HG03159 (cell line): ENCODE measurements at regions not wholly inside any gene's neighbourhood (a gene's known extent, or its start where the extent isn't known, plus 50 kb on each side); places are given as distances from the start of the nearest gene placed in this dataset.

Experiments
- ATAC-seq: cut with Tn5 transposase; IDR thresholded peaks from one replicate; pipeline ENCODE4 v1.9.1; 2021; ENCODE audit warnings: mild to moderate bottlenecking, moderate library complexity; ENCODE audit not compliant: unreplicated experiment

GRCh38 chr9:28272127-28272526 lies 698.8 kb upstream of the C9orf72 start:
- no peak for ATAC-seq

GRCh38 chr9:28287455-28287854 lies 714.2 kb upstream of the C9orf72 start:
- no peak for ATAC-seq

GRCh38 chr9:28289746-28290145 lies 716.5 kb upstream of the C9orf72 start:
- no peak for ATAC-seq

- ATAC-seq = no peak
Observed at GRCh38 chr9:28293369-28294090, 720.2 kb upstream of the C9orf72 start.

- ATAC-seq = no peak
Observed at GRCh38 chr9:28301281-28301680, 728.0 kb upstream of the C9orf72 start.

- no peak for ATAC-seq
Observed at GRCh38 chr9:28317745-28318144, 744.5 kb upstream of the C9orf72 start.

GRCh38 chr9:28318515-28318914 lies 745.2 kb upstream of the C9orf72 start:
- ATAC-seq = no peak

- no peak for ATAC-seq
Observed at GRCh38 chr9:28319981-28320380, 746.7 kb upstream of the C9orf72 start.

GRCh38 chr9:28320616-28321015 lies 747.3 kb upstream of the C9orf72 start:
- no peak for ATAC-seq

- ATAC-seq = no peak
Observed at GRCh38 chr9:28329323-28329722, 756.0 kb upstream of the C9orf72 start.

- ATAC-seq = no peak
Observed at GRCh38 chr9:28332648-28333047, 759.4 kb upstream of the C9orf72 start.

GRCh38 chr9:28341913-28342312 lies 768.6 kb upstream of the C9orf72 start:
- ATAC-seq = no peak

- no peak for ATAC-seq
Observed at GRCh38 chr9:28342815-28343338, 769.6 kb upstream of the C9orf72 start.

GRCh38 chr9:28363151-28363562 lies 789.9 kb upstream of the C9orf72 start:
- ATAC-seq = no peak

- no peak for ATAC-seq
Observed at GRCh38 chr9:28365020-28365640, 791.8 kb upstream of the C9orf72 start.

- no peak for ATAC-seq
Observed at GRCh38 chr9:28365728-28366127, 792.4 kb upstream of the C9orf72 start.

GRCh38 chr9:28378231-28378630 lies 805.0 kb upstream of the C9orf72 start:
- ATAC-seq = no peak

- ATAC-seq = no peak
Observed at GRCh38 chr9:28379082-28379481, 805.8 kb upstream of the C9orf72 start.

- no peak for ATAC-seq
Observed at GRCh38 chr9:28389411-28389810, 816.1 kb upstream of the C9orf72 start.

- no peak for ATAC-seq
Observed at GRCh38 chr9:28394774-28395173, 821.5 kb upstream of the C9orf72 start.

GRCh38 chr9:28396058-28396457 lies 822.8 kb upstream of the C9orf72 start:
- no peak for ATAC-seq

GRCh38 chr9:28407351-28407750 lies 834.1 kb upstream of the C9orf72 start:
- ATAC-seq = no peak
